ENCODE measurements at regions not wholly inside any gene's neighbourhood (a gene's known extent, or its start where the extent isn't known, plus 50 kb on each side); places are given as distances from the start of the nearest gene placed in this dataset.

DNA sequence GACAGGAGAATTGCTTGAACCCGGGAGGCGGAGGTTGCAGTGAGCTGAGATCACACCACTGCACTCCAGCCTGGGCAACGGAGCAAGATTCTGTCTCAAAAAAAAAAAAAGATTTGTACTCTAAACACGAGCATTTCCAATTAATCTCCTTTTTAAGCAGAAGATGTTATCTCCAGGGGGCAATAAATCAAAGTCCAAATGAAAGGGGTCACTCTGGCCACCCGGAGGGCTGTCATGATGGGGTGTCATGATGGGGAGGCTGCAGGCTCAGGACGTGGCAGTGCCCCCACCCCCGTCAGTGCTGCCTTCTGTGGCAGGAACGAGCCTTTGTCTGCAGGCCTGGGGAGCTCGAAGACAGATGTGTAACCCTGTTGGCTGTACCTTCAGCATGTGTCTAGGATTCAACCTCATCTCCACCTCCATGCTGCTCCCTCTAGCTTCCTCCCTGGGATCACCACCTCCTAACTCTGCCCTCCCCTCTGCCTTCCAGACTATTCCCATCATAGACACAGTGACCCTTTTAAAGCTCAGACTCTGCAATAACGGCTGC lies 76.9 kb upstream of the YWHAQ start:
- TF ChIP-seq, protein P1, sequence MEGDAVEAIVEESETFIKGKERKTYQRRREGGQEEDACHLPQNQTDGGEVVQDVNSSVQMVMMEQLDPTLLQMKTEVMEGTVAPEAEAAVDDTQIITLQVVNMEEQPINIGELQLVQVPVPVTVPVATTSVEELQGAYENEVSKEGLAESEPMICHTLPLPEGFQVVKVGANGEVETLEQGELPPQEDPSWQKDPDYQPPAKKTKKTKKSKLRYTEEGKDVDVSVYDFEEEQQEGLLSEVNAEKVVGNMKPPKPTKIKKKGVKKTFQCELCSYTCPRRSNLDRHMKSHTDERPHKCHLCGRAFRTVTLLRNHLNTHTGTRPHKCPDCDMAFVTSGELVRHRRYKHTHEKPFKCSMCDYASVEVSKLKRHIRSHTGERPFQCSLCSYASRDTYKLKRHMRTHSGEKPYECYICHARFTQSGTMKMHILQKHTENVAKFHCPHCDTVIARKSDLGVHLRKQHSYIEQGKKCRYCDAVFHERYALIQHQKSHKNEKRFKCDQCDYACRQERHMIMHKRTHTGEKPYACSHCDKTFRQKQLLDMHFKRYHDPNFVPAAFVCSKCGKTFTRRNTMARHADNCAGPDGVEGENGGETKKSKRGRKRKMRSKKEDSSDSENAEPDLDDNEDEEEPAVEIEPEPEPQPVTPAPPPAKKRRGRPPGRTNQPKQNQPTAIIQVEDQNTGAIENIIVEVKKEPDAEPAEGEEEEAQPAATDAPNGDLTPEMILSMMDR (IDR thresholded peaks at IDR 0.05), result no peak
- TF ChIP-seq POLR2AphosphoS5 (IDR thresholded peaks at IDR 0.05; ENCODE audit: low read depth, low read length), result no peak

All from Panc1 (cell line).